LNCaP clone FGC (cell line): ENCODE measurements at regions not wholly inside any gene's neighbourhood (a gene's known extent, or its start where the extent isn't known, plus 50 kb on each side); places are given as distances from the start of the nearest gene placed in this dataset.

Experiments
- DNase-seq: peaks from one replicate; pipeline ENCODE4 v3.0.0-alpha.2; 2011; ENCODE audit warnings: low read depth
- H3K4me3 ChIP-seq: 2 replicates; pipeline ENCODE4 v1.5.1; 2011; ENCODE audit warnings: mild to moderate bottlenecking, low read depth, low read length, control low read depth
- CTCF ChIP-seq: IDR thresholded peaks from 2 replicates; pipeline ENCODE4 v1.5.1; 2012; ENCODE audit warnings: mild to moderate bottlenecking; ENCODE audit not compliant: control insufficient read depth, insufficient read depth; ENCODE audit errors: extremely low read depth

- H3K4me3 ChIP-seq = no peak overlapping the region
- DNase-seq = no peak
- no peak for TF ChIP-seq CTCF
Measured at GRCh38 chr11:121769191-121769590, 316.4 kb upstream of the SORL1-AS1 start.

- no peak overlapping the region for H3K4me3 ChIP-seq
- DNase-seq = no peak
- no peak for TF ChIP-seq CTCF
Measured at GRCh38 chr11:121767433-121767832, 314.7 kb upstream of the SORL1-AS1 start.

- no peak for DNase-seq
- no peak for TF ChIP-seq CTCF
- H3K4me3 ChIP-seq = no peak overlapping the region
Measured at GRCh38 chr11:121766991-121767390, 314.2 kb upstream of the SORL1-AS1 start.

- DNase-seq = no peak
- TF ChIP-seq CTCF = no peak
Measured at GRCh38 chr11:121766166-121766565, 313.4 kb upstream of the SORL1-AS1 start.

GRCh38 chr11:121763526-121763925, 310.8 kb upstream of the SORL1-AS1 start:
- no peak for TF ChIP-seq CTCF
- H3K4me3 ChIP-seq = no peak overlapping the region
- no peak for DNase-seq

More at GRCh38 chr11:121766166-121766565, 313.4 kb upstream of the SORL1-AS1 start:
- H3K4me3 ChIP-seq = no peak overlapping the region

GRCh38 chr11:121762820-121763219, 310.1 kb upstream of the SORL1-AS1 start:
- H3K4me3 ChIP-seq = no peak overlapping the region
- TF ChIP-seq CTCF = no peak
- no peak for DNase-seq

GRCh38 chr11:121761186-121761585, 308.4 kb upstream of the SORL1-AS1 start:
- TF ChIP-seq CTCF = no peak
- H3K4me3 ChIP-seq = no peak overlapping the region
- DNase-seq = no peak
